ENCODE measurements at regions not wholly inside any gene's neighbourhood (a gene's known extent, or its start where the extent isn't known, plus 50 kb on each side); places are given as distances from the start of the nearest gene placed in this dataset.

DNA sequence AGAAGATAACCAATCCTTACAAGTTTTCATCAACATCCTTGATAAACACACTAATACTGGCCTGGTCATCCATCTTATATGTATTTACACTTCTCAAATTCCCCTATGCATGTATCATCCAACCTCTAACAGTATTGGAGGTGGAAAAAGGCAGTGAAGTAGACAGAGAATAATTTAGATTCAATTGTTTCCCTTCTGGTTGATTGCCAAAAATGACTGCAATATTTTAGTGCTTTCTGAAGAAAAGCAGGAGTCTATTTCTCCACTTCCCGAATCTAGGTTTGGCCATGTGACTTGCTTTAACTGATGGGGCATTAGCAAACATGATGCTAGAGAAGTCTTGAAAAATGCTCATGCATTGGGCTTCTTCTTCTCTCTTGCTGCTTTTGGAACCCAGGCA, 78.3 kb upstream of the METAP2 start:
- DNase-seq (ENCODE audit: low read depth): no peak
- no peak overlapping the region for H3K4me3 ChIP-seq (ENCODE audit: low read length)
- TF ChIP-seq, protein P1, sequence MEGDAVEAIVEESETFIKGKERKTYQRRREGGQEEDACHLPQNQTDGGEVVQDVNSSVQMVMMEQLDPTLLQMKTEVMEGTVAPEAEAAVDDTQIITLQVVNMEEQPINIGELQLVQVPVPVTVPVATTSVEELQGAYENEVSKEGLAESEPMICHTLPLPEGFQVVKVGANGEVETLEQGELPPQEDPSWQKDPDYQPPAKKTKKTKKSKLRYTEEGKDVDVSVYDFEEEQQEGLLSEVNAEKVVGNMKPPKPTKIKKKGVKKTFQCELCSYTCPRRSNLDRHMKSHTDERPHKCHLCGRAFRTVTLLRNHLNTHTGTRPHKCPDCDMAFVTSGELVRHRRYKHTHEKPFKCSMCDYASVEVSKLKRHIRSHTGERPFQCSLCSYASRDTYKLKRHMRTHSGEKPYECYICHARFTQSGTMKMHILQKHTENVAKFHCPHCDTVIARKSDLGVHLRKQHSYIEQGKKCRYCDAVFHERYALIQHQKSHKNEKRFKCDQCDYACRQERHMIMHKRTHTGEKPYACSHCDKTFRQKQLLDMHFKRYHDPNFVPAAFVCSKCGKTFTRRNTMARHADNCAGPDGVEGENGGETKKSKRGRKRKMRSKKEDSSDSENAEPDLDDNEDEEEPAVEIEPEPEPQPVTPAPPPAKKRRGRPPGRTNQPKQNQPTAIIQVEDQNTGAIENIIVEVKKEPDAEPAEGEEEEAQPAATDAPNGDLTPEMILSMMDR (IDR thresholded peaks at IDR 0.05; ENCODE audit: insufficient read depth, low read depth, low read length, missing control alignments): no peak

DNA sequence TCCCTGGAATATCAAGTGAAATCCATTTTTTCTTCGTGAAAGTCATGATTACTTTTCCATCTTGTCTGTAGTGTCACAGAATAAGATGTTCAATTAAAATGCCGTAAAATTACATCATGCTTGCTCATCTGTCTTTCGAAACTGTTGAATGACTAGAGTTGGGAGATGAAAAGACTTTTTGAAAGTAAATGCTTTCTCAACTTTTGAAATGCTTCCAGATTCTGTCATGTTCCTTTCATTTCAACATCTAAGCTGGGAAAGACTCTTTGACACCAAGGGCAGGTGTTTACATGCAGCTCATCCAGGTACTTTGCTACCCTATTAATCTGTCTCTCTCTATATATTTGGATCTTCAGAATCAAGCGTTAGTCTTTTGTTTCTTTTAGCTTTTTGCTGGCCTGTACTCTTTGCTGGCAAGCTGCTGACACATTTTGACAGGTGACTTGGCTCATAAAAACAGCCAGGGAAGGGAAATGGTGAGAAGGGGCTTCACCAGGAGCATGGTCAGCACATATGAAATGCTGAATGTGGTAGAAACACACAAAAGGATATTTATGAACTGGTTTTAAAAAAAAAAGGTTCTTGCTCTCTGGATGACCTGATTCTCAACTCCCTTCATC, 77.0 kb upstream of the METAP2 start:
- DNase-seq (ENCODE audit: low read depth): peak; percentile 95
- TF ChIP-seq, protein P1 (IDR thresholded peaks at IDR 0.05; ENCODE audit: insufficient read depth, low read depth, low read length, missing control alignments): no peak
- H3K4me3 ChIP-seq (ENCODE audit: low read length): no peak overlapping the region

DNA sequence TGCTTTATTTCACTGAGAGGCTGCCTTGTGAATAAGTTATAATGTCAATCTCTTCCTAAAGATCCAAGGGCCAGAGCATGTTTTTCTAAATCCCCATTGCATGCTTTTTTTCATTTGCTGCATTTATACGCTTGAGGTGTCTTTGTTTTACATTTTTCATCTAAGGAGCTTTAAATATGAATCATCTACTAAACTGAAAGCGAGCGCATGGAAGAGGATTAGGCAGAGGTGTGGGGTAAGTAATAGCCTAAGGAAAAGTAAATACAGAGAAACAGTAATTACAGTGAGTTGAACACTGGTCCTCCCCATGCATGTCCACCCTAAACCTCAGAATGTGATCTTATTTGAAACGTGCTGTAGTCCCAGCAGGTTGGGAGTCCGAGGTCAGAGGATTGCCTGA, 76.4 kb upstream of the METAP2 start:
- TF ChIP-seq, protein P1 (IDR thresholded peaks at IDR 0.05; ENCODE audit: insufficient read depth, low read depth, low read length, missing control alignments): no peak
- DNase-seq (ENCODE audit: low read depth): peak; percentile 82
- no peak overlapping the region for H3K4me3 ChIP-seq (ENCODE audit: low read length)

DNA sequence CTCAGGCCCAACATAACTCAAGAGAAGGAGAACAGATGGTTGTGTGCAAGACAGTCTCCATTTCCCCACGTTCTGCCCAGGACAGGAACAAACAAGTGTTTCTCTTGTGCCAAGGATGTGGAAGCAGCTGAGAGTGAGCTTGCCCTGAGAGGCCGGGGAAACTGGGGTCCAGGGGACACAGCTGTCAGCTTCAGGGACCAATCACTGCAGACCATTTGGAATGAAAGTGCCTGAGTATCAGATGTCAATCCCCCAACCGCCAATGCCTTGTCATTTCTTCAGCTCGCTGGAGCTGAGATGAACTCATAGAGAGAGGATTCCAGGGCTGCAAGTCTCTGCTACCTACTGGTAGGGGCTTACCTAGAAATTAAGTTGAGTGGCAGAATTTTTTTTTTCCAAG, 71.9 kb upstream of the METAP2 start:
- TF ChIP-seq, protein P1 (IDR thresholded peaks at IDR 0.05; ENCODE audit: insufficient read depth, low read depth, low read length, missing control alignments): no peak
- no peak overlapping the region for H3K4me3 ChIP-seq (ENCODE audit: low read length)
- DNase-seq (ENCODE audit: low read depth): no peak

DNA sequence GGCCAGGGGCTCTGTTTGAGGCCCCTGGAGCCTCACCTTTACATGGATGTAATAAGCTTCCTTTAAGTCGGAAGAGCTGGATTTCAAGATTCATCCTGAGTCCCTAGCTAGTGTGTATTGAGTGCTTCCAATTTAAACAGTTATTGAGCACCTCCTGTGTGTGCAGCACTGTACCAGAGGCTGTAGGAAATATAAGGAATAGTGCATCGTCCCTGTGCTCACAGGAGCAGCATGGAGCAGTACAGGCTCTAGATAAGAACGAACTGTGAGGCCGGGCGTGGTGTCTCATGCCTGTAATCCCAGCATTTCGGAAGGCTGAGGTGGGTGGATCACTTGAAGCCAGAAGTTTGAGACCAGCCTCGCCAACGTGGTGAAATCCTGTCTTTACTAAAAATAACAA, 65.8 kb upstream of the METAP2 start:
- no peak for DNase-seq (ENCODE audit: low read depth)
- TF ChIP-seq, protein P1 (IDR thresholded peaks at IDR 0.05; ENCODE audit: insufficient read depth, low read depth, low read length, missing control alignments): no peak
- H3K4me3 ChIP-seq (ENCODE audit: low read length): no peak overlapping the region

DNA sequence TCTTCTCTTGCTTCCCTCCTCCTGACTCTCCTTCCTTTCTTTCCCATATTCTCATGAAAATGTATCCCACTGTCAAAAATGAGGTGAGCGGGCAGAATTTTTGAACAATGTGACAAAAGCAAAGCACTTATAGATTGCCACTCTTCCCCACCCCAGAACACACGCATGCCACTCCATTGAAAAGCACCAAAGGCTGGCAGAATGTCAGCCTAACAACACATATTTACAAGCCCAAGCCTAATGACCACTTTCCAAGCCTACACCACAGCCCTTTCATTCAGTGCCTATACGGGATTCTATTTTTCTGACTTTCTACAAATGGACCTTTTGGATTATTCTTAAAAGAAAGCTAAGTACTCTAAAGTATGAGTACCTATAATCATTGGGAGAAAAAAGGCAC, 62.9 kb upstream of the METAP2 start:
- TF ChIP-seq, protein P1 (IDR thresholded peaks at IDR 0.05; ENCODE audit: insufficient read depth, low read depth, low read length, missing control alignments): no peak
- no peak for DNase-seq (ENCODE audit: low read depth)
- H3K4me3 ChIP-seq (ENCODE audit: low read length): no peak overlapping the region

DNA sequence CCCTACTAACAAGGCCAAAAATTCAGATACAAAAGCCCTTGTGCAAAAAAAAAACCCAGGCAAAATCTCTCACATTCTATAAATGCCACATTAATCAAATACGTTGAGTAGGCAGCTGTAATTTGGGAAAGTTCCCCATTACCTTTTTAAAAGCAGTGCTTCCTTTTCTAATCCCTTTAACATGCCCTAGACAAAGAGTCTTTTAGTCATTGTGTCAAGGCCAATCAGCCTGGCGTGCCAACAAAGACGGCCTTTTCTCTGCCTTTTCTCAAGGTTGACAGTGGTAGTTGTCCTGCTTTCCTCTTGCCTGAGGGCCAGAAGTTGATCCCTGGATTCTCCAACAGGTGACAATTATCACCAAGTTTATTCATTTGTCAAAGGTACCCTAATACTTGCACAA, 62.5 kb upstream of the METAP2 start:
- TF ChIP-seq, protein P1 (IDR thresholded peaks at IDR 0.05; ENCODE audit: insufficient read depth, low read depth, low read length, missing control alignments): no peak
- H3K4me3 ChIP-seq (ENCODE audit: low read length): no peak overlapping the region
- DNase-seq (ENCODE audit: low read depth): no peak
